SH-SY5Y (cell line): ENCODE measurements at regions not wholly inside any gene's neighbourhood (a gene's known extent, or its start where the extent isn't known, plus 50 kb on each side); places are given as distances from the start of the nearest gene placed in this dataset.

Source experiments
- GATA2 ChIP-seq: IDR thresholded peaks from 2 replicates; pipeline ENCODE4 v1.6.1; 2011; ENCODE audit warnings: mild to moderate bottlenecking, low read depth, low read length
- GATA3 ChIP-seq: IDR thresholded peaks from 2 replicates; pipeline ENCODE4 v1.6.1; 2011; ENCODE audit warnings: low read depth, mild to moderate bottlenecking, low read length, moderate library complexity

DNA sequence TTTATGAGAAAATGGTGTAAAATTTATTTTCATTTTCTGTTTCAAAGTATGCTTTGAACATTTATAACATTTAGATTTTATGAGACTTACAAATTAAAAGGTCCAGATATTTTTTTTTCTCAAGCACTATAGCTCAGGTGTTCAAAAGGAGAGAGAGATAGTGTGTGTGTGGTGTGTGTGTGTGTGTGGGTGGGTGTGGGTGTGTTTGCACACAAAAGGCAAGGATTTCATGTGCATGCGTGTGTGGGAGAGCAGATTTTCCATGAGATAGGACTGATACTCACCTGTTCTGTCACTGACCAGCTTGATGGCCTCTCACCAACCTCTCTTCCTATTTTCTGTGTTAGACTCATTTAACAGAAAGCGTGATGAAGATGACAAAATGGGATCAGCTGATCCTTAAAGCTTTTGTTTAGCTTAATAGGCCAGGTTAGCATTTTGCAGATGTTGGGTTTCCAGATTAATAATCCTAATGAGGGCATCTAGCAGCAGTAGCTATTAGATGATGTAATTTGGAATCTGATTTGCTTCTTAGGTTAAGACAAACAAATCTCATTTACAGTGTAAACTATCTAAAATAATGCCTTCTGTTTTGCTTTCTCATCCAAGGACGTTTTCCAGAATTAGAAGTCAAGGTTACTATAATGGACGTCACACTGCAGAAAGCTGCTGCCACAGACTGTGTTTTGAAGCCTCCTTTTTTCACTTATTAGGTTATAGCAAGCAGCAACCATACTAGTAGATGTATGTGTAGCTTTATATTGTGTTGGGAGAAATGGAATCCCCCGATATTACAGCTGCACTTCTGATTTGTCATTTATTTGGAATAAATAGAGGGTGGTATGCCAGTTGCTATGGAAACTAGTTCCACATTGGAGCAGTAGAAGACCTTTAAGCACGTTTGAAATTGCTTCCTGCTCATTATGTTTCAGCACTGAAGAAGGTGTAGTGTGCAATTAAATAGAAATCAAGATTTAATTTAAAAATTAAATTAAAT lies 355.6 kb downstream of the TAF11L14 start:
- TF ChIP-seq GATA3 (no peak), GATA2 (no peak)

DNA sequence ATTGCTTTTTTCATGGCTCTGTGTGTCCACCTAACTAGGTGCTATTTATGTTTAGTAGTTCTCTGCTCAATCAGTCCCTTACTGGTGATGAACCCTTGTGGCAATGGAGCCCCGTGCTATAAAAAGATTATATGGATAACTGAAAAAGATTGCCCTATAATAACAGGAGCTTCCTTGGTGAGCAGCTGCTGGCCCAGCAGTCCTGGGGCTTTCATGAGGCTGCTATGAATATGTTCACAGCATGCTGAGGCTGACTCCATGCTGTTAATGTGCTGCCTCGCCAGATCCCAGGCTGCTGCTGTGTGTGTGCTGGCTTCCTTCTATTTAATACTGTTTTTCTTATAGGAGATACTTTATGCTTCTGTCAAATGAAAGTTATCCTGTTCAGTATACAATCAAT lies 357.5 kb downstream of the TAF11L14 start:
- TF ChIP-seq GATA3: no peak
- TF ChIP-seq GATA2: no peak

DNA sequence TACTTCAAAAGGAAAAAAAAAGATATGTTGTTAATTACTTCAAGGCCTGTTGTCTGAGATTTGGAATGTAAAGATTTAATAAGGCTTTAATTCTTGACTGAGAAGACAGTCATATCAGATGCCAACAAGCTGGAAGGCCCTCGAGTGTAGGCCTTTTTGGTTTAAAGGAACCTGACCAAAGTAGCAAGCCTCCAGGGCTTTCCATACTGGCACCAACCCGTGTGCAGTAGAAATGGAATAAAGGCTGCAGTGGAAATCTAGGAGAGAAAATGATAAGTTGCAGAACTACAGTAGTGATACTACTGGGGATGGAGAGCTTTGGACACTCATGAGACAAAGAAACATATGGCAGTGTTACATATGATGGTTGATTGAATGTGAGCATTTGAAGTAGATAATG lies 358.0 kb downstream of the TAF11L14 start:
- TF ChIP-seq GATA3 (no peak), GATA2 (no peak)

GRCh38 chr5:17995997-17996396 lies 361.7 kb downstream of the TAF11L14 start:
- TF ChIP-seq GATA2: no peak
- TF ChIP-seq GATA3: no peak

DNA sequence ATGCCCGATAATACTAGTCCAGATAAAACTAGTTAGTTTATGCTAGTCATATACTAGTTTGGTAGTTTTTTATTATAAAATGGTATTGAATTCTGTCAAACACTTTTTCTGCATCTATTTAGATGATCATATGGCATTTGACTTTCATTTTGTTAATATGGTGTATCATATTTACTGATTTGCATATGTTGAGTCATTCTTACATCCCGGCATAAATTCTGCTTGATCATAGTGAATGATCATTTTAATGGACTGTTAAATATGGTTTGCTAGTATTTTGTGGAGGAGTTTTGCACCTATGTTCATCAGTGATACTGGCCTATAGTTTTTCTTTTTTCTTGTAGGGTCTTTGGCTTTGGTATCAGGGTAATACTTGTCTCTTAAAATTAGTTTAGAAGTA lies 365.6 kb downstream of the TAF11L14 start:
- no peak for TF ChIP-seq GATA2
- no peak for TF ChIP-seq GATA3

DNA sequence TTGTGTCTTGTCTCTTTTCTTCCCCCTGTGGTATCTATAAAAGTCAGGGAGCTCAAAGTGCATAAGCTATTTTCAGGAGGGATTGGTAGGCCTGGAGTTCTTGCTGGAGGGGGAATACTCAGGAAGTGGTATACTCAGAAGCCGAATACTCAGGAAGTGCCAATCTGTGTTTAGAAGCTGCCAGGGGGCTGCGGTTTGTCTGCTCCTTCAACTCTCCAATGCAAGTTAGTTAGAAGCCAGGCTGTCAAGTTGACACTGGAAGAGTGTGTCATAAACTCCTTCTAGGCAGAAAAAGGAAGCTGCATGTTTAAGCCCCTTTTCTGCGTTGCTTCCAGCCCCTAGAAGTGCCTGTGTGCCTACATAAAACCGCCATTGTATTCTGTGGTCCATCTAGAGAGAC lies 366.5 kb downstream of the TAF11L14 start:
- TF ChIP-seq GATA2 (no peak), GATA3 (no peak)

- TF ChIP-seq GATA2: no peak
- no peak for TF ChIP-seq GATA3
Measured at GRCh38 chr5:18003312-18003711, 369.1 kb downstream of the TAF11L14 start.

DNA sequence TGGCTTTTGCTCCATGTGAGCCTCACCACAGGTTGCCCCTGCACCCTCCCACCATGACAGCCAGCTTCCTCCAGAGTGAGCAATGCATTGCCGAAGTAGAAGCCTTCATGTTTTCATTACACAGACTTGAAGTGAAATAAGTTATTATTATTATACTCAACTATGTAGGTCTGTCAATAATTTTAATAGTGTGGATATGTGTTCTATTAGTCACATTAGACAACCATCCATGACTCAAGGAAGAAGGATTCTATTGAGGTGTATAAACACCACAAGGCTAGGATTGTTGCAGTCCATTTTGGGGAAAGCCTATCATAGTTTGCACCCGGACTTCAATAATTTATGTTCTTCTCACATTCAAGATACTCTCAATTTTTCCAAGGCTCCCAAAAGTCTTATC lies 369.5 kb downstream of the TAF11L14 start:
- TF ChIP-seq GATA3: no peak
- no peak for TF ChIP-seq GATA2

GRCh38 chr5:18008940-18009339 lies 374.7 kb downstream of the TAF11L14 start:
- no peak for TF ChIP-seq GATA2
- TF ChIP-seq GATA3: no peak

GRCh38 chr5:18010053-18010452 lies 375.8 kb downstream of the TAF11L14 start:
- no peak for TF ChIP-seq GATA2

DNA sequence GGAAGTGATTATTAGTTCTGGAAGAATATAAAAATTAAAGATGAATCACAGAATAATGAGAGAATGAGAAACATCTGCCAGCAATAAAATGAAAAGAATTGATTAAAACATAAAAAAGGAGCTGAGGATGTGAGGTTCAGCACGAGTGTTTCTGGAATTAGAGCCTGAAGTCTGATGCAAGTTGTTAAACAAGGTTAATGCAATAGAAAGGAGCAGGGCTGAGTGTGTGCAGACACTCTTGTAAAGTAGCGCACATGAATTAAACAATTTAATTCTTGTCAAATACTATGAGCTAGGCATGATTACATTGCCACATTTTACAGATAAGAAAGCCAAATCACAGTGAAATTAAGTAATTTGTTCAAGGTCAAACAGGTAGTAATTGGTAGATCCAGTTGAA lies 384.2 kb downstream of the TAF11L14 start:
- TF ChIP-seq GATA3 (no peak), GATA2 (no peak)

DNA sequence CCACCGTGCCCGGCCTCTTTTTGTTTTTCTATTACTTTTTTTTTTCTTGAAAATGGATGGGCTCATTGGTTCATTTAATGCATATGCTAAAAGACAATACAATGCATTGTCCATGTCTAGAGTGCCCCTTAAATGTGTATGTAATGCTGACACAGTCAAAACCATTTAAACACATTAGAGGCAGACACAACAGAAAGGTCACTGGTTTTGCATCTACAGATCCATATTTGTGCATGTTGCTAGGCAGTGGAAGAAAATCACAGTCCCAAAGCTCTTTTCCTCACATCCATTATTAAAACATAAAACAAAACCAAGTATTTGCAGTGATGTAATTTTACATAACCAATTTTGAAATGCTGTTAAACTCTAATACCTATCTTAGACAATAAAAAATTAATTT lies 389.0 kb downstream of the TAF11L14 start:
- TF ChIP-seq GATA2 (no peak), GATA3 (no peak)

DNA sequence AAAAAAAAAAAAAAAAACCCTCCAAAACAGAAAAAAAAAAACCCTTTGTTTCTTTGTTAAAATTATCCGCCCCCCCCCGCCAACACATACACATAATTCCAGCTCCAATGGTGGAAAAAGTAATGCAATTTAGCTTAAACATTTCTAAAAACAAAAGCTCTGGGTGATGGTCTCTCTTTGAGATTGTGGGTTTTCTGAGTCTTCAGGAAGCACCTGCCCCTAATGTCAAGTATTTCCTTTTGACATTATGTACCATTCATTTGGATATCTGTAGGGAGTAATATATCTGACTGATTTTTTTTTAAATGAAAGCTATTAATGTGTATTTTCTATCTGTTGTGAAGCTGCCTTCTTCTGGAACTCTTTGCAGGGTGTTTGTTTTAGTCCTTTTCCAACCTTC lies 389.7 kb downstream of the TAF11L14 start:
- no peak for TF ChIP-seq GATA2
- no peak for TF ChIP-seq GATA3

GRCh38 chr5:18024542-18024941 lies 390.3 kb downstream of the TAF11L14 start:
- TF ChIP-seq GATA3: no peak
- TF ChIP-seq GATA2: no peak

GRCh38 chr5:18027241-18027867 lies 393.1 kb downstream of the TAF11L14 start:
- TF ChIP-seq GATA3 (no peak), GATA2 (no peak)

DNA sequence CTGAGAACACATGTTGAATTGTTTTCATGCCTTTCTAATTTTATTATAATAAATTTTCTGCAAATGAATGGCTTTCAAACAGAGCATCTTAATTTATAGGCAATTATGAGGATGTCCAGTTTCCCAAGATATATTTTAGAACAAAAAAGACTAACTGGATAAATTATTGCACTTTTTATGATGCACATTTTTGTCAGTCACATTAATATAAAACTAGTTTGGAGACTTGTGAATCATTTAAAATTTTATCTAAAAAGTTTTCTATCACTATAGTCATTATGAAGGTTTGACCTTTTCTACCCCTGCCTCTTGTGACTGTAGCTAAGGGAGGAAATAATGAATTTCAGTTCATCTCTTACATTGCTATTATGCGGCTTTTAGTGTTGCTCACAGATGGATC lies 393.8 kb downstream of the TAF11L14 start:
- TF ChIP-seq GATA2 (no peak), GATA3 (no peak)
